ENCODE measurements at regions not wholly inside any gene's neighbourhood (a gene's known extent, or its start where the extent isn't known, plus 50 kb on each side); places are given as distances from the start of the nearest gene placed in this dataset.

DNA sequence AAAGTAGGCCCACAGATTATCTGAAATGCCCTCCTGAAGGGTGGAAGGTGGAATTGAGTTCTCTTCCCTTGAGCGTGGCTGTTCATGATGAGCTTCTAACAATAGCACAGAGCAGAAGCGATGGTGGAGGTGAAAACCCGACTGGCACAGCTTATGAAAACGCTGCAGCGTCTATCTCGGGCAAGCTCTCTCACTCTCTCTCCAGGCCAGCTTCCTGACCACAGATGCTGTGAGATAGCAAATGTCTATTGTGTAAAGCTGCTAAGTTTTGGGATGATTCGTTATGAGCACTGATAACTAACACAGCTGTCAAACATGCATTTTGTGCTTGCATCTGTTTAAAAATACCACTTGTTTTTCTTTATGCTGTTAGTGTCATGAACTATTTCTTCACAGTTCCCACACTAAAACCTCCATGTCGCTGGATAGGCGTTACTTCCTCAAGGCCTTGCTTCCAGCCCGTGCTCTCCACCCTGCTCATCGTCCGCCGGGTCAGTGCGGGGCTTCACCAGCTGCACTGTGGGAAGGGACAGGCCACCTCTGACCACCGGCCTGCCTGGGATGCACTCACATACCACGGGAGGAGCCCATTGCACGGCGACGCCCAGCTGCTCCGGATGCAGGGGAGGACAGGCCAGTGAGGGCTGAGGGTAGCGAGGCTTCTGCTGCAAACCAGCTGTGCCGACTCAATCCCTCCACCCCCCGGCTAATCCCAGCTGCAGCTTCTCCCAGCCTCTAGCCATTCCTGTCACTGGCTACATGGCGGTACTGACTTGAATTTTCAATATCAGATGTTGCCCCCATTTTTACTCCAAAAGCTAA, 60.0 kb upstream of the OTOS start:
- TF ChIP-seq, protein P1, sequence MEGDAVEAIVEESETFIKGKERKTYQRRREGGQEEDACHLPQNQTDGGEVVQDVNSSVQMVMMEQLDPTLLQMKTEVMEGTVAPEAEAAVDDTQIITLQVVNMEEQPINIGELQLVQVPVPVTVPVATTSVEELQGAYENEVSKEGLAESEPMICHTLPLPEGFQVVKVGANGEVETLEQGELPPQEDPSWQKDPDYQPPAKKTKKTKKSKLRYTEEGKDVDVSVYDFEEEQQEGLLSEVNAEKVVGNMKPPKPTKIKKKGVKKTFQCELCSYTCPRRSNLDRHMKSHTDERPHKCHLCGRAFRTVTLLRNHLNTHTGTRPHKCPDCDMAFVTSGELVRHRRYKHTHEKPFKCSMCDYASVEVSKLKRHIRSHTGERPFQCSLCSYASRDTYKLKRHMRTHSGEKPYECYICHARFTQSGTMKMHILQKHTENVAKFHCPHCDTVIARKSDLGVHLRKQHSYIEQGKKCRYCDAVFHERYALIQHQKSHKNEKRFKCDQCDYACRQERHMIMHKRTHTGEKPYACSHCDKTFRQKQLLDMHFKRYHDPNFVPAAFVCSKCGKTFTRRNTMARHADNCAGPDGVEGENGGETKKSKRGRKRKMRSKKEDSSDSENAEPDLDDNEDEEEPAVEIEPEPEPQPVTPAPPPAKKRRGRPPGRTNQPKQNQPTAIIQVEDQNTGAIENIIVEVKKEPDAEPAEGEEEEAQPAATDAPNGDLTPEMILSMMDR (IDR thresholded peaks at IDR 0.05; ENCODE audit: borderline replicate concordance, extremely low read depth, low read length, poor library complexity, severe bottlenecking), result no peak
- TF ChIP-seq EZH2 (IDR thresholded peaks at IDR 0.05; ENCODE audit: borderline replicate concordance, low read depth, low read length, severe bottlenecking), result no peak
